ENCODE measurements at regions not wholly inside any gene's neighbourhood (a gene's known extent, or its start where the extent isn't known, plus 50 kb on each side); places are given as distances from the start of the nearest gene placed in this dataset.
"Not testable (repeated sequence)": the region's sequence is repeated elsewhere in the genome, so short reads cannot be mapped to it uniquely, and the experiment has no call there.

DNA sequence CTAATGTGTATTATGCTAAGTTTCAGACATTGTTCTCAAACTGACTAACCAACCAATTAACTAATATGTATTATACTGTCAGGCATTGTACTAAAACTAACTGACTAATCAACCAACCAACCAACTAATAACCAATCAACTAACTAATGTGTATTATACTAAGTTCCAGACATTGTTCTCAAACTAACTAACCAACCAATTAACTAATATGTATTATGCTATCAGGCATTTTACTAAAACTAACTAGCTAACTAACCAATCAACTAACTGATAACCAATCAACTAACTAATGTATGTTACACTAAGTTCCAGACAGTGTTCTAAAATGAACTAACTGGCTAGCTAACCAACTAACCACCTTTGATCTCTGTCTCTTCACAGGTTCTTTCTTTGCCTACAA is 152.3 kb downstream of the SUDS3 start:
- no peak for DNase-seq (ENCODE audit: low read depth, low spot score)
- no peak overlapping the region for H3K4me3 ChIP-seq (ENCODE audit: low read length)

DNA sequence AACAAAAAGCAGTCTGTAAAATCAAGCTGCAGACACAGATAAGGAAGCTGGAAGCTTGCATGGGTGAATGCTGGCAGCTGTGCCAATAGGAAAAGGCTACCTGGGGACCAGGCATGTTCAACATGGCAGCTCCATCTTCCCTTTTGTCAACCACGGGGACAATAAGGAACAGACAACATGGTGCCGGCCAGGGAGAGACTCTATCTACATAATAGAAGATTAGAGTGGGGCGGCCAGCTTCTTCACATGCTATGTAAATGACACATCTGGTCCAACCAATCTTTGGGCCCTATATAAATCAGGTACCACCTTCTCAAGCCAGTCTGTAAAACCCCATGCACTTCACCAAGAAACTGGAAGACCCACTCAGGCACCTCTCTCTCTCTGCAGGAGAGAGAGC is 157.6 kb downstream of the SUDS3 start:
- no peak for DNase-seq (ENCODE audit: low read depth, low spot score)

DNA sequence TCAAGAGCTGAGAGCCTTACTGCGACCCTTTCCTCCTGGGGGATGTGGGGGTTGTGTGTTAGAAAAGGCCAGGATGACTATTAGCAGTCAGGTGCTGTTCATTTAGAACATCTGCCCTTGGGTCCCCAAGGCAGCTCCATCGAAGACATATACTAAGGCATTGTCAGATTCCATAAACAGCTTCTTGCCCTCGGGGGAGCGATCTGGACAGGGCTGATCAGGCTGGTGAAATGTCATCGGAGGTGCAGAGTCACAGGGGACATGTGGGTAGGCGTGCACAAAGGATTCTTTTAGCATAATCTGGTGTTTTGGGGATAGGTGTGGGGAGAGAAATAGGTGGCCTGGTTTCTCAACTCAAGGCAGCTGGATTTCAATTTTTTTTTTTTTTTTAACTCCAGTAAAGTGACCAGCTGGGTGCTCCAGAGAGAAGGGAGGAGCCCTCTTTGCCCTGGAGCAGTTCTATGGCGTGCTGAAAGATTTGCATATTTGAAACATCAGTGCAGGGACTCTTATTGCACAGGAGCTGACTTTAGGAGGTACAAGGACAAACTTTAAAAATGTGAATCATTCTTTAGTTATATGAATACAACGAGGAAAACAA is 160.1 kb downstream of the SUDS3 start:
- DNase-seq (ENCODE audit: low read depth, low spot score) = no peak
- H3K4me3 ChIP-seq (ENCODE audit: low read length) = no peak overlapping the region

More for the DNA sequence above, 157.6 kb downstream of the SUDS3 start:
- H3K4me3 ChIP-seq (ENCODE audit: low read length) = no peak overlapping the region

DNA sequence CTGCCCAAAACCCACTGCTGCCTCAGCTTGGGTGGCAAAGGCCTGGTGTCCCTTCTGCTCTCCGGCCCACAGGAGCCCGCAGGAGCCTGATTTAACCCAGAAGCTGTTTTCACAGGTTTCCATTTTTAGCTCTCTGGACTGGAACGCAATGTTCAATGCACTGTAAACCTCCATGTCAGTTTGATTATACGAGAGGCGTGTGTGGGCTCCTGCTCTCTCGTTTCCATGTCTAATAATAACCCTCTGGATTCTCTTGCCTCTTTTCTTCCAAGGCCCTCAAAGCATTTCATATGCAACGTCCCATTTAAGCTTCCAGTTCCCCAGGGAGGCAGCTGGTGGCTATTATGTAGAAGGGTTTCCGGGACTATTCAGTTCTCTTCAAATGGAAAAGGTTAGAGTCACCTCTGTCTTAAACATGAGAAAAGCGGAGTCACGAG is 161.1 kb downstream of the SUDS3 start:
- no peak overlapping the region for H3K4me3 ChIP-seq (ENCODE audit: low read length)
- no peak for DNase-seq (ENCODE audit: low read depth, low spot score)

DNA sequence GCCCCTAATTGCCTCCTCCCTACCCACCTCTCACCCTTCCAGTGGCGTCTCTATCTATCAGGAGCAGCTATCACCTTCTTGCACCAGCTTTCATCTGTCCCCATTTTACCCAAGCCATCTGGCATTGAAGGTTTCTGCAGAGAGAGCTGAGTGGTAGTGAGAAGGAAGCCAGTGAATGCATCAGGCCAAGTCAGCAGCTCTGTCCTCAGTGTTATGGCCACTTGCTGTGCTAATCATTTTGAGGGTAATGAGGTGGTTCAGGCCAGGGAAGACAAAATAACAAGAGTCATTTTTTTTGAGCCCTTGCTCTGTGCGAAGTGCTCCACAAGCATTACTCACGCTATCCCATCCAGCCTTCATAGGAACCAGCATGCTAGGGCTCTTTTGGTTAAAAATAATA is 164.7 kb downstream of the SUDS3 start:
- no peak for DNase-seq (ENCODE audit: low read depth, low spot score)
- H3K4me3 ChIP-seq (ENCODE audit: low read length) = no peak overlapping the region

DNA sequence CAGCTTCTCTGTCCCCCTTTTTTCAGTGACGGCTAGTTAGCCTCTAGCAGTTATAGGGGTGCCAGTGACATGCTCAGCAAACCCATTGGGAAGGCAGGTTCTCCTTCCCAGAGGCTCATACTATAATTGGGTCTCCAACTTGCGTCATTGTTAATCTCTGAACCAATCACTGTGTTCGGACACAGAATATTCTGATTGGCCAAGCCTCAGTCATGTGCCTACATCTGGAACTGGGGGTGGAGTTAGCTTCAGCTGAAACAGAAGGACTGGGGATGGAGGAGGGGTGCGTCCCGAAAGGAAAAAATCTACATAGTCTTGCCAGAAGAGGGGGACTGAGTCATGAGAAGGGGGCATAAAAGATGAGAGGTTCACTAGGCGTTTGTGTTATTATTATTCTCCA is 165.6 kb downstream of the SUDS3 start:
- no peak for DNase-seq (ENCODE audit: low read depth, low spot score)
- no peak overlapping the region for H3K4me3 ChIP-seq (ENCODE audit: low read length)

DNA sequence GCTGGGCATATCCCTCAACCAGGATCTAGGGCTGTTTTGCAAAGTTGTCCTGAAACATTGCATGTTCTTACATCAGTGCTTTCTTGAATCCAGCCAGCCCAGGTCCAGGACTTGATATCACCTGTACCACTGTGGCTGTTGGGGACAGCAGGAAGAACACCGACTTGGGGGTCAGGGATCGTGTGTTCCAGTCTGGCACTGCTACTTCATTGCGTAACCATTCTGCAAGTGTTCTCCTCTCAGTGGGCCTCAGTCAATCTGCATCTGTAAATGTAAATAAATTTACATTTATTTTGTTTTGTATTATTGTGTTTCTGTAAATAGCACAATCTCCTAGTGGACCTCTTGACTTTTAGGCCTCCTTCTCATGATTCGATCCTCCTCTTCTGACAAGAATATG is 167.3 kb downstream of the SUDS3 start:
- H3K4me3 ChIP-seq (ENCODE audit: low read length) = no peak overlapping the region
- DNase-seq (ENCODE audit: low read depth, low spot score) = no peak

DNA sequence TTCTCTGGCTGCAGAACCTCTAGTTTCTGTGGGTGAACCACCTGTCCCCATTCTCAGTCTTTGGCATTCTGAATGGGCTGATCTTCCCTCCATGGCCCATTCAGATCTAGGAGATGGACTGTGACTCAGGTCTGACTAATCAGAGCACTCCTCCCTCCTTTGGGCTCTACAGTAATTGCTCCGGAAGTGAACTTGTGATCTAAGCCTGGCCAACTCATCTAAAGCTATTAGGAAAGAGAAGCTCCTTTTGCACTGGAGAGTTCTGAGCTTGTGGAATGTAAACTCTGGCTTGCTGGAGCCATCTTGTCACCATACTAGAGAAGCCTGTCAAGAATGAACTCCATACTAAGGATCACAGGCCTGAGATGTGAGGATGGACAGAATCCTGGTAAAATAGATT is 168.2 kb downstream of the SUDS3 start:
- DNase-seq (ENCODE audit: low read depth, low spot score) = no peak
- no peak overlapping the region for H3K4me3 ChIP-seq (ENCODE audit: low read length)

DNA sequence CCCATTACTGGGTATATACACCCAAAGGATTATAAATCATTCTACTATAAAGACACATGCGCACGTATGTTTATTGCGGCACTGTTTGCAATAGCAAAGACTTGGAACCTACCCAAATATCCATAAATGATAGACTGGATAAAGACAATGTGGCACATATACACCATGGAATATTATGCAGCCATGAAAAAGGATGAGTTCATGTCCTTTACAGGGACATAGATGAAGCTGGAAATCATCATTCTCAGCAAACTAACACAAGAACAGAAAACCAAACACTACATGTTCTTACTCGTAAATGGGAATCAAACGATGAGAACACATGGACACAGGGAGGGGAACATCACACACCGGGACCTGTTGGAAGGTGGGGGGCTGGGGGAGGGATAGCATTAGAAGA is 171.3 kb downstream of the SUDS3 start:
- not testable (repeated sequence) for H3K4me3 ChIP-seq (ENCODE audit: low read length); DNase-seq (ENCODE audit: low read depth, low spot score)

DNA sequence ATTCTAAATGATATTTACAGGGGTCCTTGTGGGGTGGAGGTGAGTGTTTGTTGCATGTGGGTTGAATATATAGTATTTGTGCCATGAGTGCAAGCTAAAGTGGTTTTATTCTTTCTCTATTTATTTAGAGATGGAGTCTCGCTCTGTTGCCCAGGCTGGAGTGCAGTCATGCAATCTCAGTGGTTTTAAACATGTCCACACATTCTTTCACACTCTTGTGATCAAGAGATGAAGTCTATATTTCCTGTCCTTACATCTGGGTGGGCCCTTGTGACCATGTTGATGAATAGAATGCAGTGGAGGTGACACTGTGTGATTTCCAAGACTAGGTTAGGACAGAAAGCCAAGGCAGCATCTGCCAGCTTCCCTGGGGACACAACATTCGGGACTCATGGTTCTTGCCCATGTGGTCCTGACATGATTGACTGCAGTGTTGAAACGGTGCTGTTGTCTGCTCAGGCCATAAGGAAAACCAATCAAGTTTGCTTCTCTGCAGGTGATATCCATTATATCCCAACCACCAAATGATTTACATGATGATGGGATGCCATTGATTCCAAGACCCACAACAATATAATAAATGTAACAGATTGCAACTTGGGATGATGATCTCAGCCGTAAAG is 172.6 kb downstream of the SUDS3 start:
- no peak for DNase-seq (ENCODE audit: low read depth, low spot score)
- H3K4me3 ChIP-seq (ENCODE audit: low read length) = no peak overlapping the region

DNA sequence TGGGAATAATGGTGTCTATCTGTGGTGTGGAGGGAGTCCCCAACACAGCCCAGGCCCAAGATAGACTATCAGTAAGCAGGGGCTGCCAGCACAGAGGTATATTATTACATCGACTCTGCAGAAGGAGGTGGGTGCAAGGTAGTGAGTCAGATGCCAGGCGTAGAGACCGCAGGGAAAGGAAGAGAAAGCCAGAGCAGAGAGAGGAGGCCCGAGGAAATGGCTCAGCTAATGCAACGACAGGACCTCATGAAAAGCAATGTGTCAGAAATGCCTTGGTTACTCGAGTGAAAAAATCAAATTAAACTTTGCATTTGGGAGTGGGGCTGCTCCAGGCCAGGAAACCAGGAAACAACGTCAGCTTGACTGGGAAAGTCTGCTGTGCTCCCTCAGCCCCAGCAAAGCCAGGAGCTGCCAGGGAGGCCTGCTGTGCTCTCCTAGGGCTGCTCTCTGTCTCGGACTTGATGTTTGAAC is 173.2 kb downstream of the SUDS3 start:
- no peak for DNase-seq (ENCODE audit: low read depth, low spot score)
- no peak overlapping the region for H3K4me3 ChIP-seq (ENCODE audit: low read length)

DNA sequence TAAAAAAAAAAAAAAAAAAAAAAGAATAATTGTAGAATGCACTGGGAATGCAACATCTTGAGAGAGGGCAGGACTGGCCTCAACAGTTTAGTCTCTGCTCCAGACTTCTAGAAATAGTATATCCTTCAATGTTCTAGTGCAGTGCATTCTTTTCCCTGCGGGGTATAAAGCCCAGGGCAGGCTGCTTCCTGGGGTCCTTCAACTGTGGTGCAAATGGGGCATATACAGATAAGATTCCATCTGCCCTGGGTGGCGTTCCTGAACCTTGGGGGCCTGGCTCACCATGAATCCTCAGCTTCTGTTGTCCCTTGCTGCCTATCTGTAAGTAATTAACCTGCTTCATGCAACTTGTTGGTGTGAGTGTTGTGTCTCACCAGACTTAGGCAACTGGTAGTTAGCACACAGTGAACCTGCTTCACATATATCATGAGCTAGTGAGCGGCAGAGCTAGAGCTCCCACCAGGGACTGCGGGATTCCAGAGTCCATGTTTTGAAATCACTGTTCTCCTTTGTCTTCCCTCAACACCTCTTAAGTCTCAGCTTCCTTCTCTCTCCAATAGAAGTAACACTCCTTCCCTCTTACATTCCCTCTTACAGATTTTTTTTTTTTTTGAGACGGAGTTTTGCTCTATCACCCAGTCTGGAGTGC is 177.6 kb downstream of the SUDS3 start:
- DNase-seq (ENCODE audit: low read depth, low spot score) = no peak
- no peak overlapping the region for H3K4me3 ChIP-seq (ENCODE audit: low read length)

DNA sequence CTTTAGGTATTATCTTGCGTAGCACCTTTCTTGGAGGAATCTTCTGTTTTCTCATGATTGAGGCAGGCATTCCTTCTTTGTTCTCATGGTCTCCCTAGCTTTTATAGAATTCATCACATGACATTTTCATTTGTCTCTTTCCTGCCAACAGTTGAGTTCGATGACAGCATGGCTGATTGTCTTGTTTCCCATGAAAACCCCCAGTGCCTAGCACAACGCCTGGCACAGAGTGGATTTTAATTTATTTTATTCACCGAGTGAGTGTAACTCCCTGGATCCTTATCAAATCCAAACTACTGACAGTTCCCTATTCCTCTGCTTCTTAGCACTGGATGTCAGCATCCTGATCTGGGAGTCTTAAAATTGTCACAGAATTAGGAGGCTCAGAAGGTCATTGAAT is 182.6 kb downstream of the SUDS3 start:
- no peak for DNase-seq (ENCODE audit: low read depth, low spot score)
- no peak overlapping the region for H3K4me3 ChIP-seq (ENCODE audit: low read length)

DNA sequence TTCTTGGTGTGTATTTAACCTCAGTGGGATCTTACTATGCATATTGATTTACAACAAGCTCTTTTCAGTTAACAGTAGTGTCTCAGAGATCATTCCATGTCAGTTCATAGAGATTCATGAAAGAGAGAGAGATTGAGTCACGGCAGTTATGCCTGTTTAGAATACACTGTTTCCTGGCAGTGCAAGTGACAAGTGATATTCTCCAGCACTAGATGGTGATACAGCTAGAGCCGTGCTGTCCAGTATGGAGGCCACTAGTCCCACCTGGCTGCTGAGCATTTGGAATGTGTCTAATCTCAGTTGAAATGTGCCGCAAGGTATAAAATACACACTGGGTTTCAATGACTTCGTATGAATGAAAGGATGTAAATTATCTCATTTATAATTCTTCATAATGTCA is 184.4 kb downstream of the SUDS3 start:
- no peak overlapping the region for H3K4me3 ChIP-seq (ENCODE audit: low read length)
- no peak for DNase-seq (ENCODE audit: low read depth, low spot score)

DNA sequence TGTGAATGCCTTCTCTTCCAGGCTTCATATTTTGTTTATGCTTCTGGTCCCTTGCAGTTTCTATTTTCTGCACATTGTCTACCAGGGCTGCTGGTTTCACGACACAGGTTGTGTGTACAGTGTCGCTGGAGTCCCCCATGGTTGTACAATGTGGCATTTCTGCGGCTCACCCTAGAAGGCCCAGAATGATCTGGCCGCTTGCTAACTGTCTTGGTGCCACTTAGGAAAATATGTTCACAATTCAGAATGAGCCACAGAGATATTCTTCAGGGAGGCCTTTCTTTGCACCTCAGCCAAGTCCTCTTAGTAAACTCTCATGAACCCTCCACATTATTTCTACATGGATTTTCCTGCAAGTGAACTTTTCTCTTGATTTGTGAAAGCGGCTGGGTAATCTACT is 195.4 kb downstream of the SUDS3 start:
- H3K4me3 ChIP-seq (ENCODE audit: low read length) = no peak overlapping the region
- no peak for DNase-seq (ENCODE audit: low read depth, low spot score)

DNA sequence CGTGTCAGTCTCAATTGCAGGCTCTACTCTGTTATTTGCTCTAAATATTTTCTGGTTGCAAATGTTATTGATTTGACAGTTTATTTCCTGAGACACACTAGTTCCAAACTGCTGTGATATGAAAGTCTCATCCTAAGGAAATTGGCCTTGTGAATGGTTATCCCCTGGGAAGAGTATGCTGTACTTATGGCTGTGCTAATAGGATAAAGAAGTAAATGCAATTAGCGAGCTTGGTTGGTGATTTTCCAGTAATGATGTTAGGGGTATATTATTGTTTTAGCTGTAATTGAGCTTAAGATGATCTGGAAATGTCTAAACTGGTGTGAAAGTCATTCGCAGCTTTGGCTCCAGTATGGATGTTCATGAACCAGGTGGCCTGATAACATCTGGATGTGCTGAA is 197.9 kb downstream of the SUDS3 start:
- no peak for DNase-seq (ENCODE audit: low read depth, low spot score)
- H3K4me3 ChIP-seq (ENCODE audit: low read length) = no peak overlapping the region

DNA sequence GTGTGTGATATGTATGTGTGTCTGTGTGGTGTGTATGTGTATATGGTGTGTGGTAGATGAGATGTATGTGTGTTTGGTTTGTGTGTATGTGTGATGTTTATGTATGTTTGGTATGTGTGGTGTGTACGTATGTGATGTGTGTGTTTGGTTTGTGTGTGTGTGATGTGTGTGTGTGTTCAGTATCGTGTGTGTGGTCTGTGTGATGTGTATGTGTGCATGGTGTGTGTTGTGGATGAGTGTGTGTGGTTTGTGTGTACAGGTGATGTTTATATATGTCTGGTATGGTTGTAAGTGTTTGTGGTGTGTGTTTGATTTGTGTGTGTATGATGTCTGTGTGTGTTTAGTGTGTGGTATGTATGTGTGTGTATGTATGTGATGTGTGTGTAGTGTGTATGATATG is 199.4 kb downstream of the SUDS3 start:
- no peak overlapping the region for H3K4me3 ChIP-seq (ENCODE audit: low read length)

DNA sequence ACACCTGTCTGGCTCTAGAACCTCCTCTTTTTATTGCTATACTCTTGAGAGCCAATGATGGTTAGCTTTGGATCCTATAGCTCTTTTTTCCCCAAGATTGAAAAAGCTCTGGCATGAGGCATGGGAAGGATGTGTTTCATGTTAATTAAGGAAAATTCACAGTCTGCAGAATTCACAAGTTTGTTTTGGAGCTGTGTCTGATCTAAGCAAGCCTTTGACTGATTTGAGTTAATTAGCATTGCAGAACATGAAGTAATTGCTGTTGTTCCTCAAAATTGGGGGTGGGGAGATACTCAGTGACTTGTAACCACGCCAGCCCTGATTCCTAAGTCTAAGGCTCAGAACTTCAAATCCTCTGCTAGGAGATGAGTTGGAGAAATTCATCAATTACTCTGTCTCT is 205.0 kb downstream of the SUDS3 start:
- DNase-seq (ENCODE audit: low read depth, low spot score) = no peak
- H3K4me3 ChIP-seq (ENCODE audit: low read length) = no peak overlapping the region

More for the DNA sequence above, 199.4 kb downstream of the SUDS3 start:
- DNase-seq (ENCODE audit: low read depth, low spot score) = no peak

DNA sequence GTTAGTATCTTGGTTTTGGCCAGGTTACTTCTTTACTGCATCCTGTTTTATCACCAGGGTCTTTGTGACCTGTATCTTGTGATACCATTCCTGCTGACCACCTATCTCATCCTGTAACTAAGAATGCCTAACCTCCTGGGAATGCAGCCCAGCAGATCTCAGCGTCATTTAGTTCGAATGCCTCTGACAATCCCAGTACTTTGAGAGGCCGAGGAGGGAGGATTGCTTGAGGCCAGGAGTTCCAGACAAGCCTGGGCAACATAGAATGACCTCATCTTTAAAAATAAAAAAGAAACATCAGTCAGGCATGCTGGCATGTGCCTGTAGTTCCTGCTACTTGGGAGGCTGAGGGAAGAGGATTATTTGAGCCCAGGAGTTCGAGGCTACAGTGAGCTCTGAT is 206.5 kb downstream of the SUDS3 start:
- no peak for DNase-seq (ENCODE audit: low read depth, low spot score)
- H3K4me3 ChIP-seq (ENCODE audit: low read length) = no peak overlapping the region

DNA sequence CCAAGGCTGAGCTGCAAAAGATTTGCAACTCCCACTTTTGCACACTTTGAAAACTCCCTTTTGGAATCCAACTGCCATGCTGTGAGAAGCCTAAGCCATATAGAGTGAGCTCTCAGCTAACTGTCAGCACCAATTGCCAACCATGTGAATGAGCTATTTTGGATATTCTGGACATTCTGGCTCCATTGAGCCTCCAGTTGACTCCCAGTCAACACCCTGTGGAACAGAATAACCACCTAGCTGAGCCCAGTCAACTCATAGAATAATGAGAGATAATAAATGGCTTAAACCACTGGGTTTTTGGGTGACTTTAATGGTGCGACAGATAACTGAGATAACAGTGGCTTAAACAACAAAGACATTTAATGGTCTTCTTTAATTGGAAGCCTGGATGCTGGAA is 210.1 kb downstream of the SUDS3 start:
- no peak for DNase-seq (ENCODE audit: low read depth, low spot score)
- no peak overlapping the region for H3K4me3 ChIP-seq (ENCODE audit: low read length)

DNA sequence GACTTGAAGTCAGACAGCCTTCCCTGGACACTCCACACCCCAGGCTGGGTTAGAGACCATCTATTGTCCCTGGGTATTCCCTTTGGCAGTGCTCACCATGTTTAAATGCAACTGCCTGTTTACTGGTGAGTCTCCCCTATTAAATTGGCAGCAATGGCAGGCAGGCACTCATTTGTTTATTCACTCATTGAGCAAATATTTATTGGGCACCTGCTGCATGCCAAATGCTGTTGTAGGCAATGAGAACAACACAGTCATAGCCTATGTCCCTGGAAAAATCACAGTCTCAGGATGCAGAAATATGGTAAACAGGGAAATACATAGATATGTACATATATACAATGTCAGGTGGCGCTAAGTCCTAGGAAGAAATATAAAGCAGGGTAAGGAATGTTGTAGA is 212.8 kb downstream of the SUDS3 start:
- no peak overlapping the region for H3K4me3 ChIP-seq (ENCODE audit: low read length)
- no peak for DNase-seq (ENCODE audit: low read depth, low spot score)

Data from Jurkat, Clone E6-1 (cell line).